NT2/D1 (cell line): ENCODE measurements at regions not wholly inside any gene's neighbourhood (a gene's known extent, or its start where the extent isn't known, plus 50 kb on each side); places are given as distances from the start of the nearest gene placed in this dataset.

Experiments used
- SUZ12 ChIP-seq: IDR thresholded peaks from 2 replicates; pipeline ENCODE4 v1.6.1; 2011; ENCODE audit not compliant: insufficient read length, insufficient read depth; ENCODE audit errors: extremely low read depth
- YY1 ChIP-seq: IDR thresholded peaks from 2 replicates; pipeline ENCODE4 v1.6.1; 2011; ENCODE audit not compliant: insufficient read length, insufficient read depth
- ZNF274 ChIP-seq: IDR thresholded peaks from 2 replicates; pipeline ENCODE4 v1.6.1; 2011; ENCODE audit warnings: mild to moderate bottlenecking, low read depth, low read length

GRCh38 chrX:14164828-14165227, 135.1 kb upstream of the GEMIN8 start:
- TF ChIP-seq ZNF274 = no peak
- TF ChIP-seq YY1 = no peak
- no peak for TF ChIP-seq SUZ12
